OCI-LY1 (cell line): ENCODE measurements at regions not wholly inside any gene's neighbourhood (a gene's known extent, or its start where the extent isn't known, plus 50 kb on each side); places are given as distances from the start of the nearest gene placed in this dataset.
A peak's percentile ranks its signal among the peaks of the same experiment; 100 is the strongest.

Source experiments
- CTCF ChIP-seq: fragments of 200-600 bp; sonication (generic), shearing (Covaris generic); IDR thresholded peaks from 2 replicates; pipeline ENCODE4 v1.5.1; 2017; ENCODE audit warnings: mild to moderate bottlenecking, antibody characterized with exemption, low read length, moderate library complexity, mixed read lengths
- EZH2 ChIP-seq: fragments of 200-600 bp; sonication (generic), shearing (Covaris generic); IDR thresholded peaks from 2 replicates; pipeline ENCODE4 v1.8.0; 2017; ENCODE audit warnings: borderline replicate concordance, mixed run types, mild to moderate bottlenecking, antibody characterized with exemption, low read length, moderate library complexity, mixed read lengths

GRCh38 chr12:19915392-19916195, 452.7 kb upstream of the PDE3A start:
- TF ChIP-seq EZH2 (no peak), CTCF (peak; percentile 51)
